ENCODE measurements at regions not wholly inside any gene's neighbourhood (a gene's known extent, or its start where the extent isn't known, plus 50 kb on each side); places are given as distances from the start of the nearest gene placed in this dataset.
"Not testable (repeated sequence)": the region's sequence is repeated elsewhere in the genome, so short reads cannot be mapped to it uniquely, and the experiment has no call there.

- DNase-seq (ENCODE audit: low read depth) = no peak
Measured at GRCh38 chr4:71081192-71081591, 87.7 kb downstream of the DCK start.

GRCh38 chr4:71093745-71094144 lies 100.3 kb downstream of the DCK start:
- DNase-seq (ENCODE audit: low read depth) = no peak

DNA sequence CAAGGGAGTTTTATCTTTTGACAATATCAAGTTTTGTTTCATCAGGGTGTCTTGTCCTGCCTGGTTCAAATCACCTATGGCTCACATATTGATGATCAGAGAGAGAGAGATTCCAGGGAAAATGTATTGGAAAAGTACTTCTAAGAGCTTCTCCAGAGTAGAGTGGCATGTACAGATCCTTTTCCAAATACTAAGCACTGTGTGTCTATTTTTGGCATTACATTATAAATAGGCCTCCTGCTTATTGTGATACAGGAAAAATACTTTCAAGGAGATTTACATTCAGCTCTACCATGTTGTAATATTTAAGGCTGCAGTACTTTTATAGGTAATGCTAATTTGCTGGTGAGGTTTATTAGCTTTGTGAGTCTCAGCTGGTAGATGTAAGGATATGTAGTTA lies 100.8 kb downstream of the DCK start:
- no peak for DNase-seq (ENCODE audit: low read depth)

DNA sequence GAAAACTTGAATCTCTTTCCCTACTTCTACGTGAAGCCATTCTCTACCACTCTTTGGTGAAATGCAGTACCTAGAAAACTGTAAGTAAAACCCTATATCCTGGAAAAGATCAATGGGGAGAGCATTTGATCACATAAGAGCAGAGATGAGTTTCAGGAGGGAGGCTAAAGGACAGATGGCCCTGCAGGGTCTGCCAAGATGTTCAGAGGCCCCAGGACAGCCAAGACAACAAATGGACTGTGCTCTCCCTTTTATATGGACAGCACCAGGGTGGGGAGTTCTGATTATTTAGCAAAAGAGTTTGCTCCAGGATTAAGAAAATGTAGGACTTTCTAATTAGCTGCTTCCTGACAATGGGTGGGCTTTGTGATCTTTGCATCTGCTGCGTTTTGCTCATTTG lies 101.7 kb downstream of the DCK start:
- DNase-seq (ENCODE audit: low read depth) = no peak

DNA sequence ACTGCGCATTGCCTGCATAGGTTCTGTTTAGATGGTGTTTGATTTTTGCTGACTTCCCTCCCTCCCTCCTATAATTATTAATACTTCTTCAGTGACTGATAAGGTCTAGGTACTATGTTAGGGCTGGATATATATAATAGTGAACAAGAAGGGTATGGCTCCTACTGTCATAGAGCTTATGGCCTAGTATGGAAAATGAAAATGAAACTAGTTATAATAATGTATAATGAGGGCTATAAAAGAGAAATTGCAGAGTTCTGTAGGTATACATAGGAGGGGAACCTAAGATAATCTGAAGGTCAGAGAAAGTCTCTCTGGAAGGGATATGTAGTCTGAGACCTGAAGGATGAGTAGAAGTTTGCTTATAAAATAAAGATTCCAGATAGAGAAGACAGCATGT lies 102.1 kb downstream of the DCK start:
- no peak for DNase-seq (ENCODE audit: low read depth)

GRCh38 chr4:71107726-71108125 lies 114.3 kb downstream of the DCK start:
- DNase-seq (ENCODE audit: low read depth) = no peak

DNA sequence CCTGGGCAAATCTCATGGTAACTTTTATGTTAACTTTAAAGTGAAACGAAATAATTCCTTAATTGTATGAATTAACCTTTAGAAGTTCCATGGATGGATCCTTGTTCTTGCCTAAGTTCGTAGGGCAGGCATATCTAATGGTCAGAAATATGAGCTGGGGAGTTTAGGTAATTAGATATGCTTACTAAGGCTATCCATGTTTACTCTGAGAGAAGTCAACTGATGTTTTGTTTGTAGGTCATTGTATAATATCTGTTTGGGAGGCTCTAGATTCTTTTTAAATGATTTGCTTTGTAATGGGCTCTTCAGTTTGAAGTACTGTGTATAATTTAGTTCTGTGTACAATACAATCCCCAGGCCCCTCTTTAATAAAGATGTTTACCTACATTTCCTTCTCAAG lies 117.0 kb downstream of the DCK start:
- no peak for DNase-seq (ENCODE audit: low read depth)

- DNase-seq (ENCODE audit: low read depth) = not testable (repeated sequence)
Measured at GRCh38 chr4:71111133-71111532, 117.7 kb downstream of the DCK start.

DNA sequence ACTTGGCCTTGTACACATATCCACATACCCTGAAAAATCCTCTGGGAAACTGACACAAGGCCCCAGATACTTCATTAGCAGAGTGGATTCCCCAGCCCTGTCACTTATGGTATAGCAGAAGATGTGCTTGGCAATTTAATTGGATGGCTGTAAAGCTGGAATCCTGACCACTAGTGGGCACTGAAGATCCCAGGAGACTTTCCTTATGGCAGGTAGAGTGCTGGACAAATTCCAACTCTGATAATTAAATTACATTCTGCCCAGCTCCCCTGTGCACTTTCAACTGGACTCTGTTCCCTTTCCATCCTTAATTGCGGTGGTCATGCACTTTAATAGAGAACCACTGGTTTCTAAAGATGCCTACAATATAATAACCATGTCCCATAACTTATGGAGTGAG lies 119.8 kb downstream of the DCK start:
- no peak for DNase-seq (ENCODE audit: low read depth)

GRCh38 chr4:71120831-71121524 lies 127.5 kb downstream of the DCK start:
- DNase-seq (ENCODE audit: low read depth) = no peak

DNA sequence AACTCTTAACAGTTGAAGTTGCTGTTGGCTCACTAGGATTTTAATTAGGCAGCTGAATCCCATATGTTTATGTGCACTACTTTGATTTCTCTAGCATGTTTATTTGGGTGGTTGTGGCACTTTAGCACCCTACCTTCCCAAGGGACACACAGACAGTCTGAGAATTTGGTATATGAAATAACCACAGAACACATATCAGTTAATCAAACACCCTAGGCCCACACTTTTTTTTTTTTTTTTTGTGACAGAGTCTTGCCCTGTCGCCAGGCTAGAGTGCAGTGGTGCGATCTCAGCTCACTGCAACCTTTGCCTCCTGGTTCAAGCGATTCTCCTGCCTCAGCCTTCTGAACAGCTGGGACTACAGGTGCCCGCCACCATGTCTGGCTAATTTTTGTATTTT lies 130.5 kb downstream of the DCK start:
- no peak for DNase-seq (ENCODE audit: low read depth)

DNA sequence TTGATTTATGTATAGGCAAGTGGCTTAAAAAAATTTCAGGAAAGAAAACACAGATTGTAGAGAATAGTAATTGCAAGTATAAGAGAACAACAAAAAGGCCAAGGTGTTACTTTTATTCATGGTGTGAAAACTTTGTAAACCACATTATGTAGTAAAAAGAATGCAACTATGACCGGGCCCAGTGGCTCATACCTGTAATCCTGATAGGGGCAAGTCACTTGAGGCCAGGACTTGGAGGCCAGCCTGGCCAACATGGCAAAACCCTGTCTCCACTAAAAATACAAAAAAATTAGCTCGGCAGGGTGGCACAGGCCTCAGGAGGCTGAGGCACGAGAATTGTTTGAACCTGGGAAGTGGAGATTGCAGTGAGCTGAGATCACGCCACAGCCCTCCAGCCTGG lies 131.7 kb downstream of the DCK start:
- no peak for DNase-seq (ENCODE audit: low read depth)

- DNase-seq (ENCODE audit: low read depth) = peak; percentile 72
Measured at GRCh38 chr4:71126719-71127118, 133.3 kb downstream of the DCK start.

GRCh38 chr4:71130827-71131603 lies 137.6 kb downstream of the DCK start:
- peak; percentile 47 for DNase-seq (ENCODE audit: low read depth)

GRCh38 chr4:71132486-71132885 lies 139.0 kb downstream of the DCK start:
- peak; percentile 27 for DNase-seq (ENCODE audit: low read depth)

DNA sequence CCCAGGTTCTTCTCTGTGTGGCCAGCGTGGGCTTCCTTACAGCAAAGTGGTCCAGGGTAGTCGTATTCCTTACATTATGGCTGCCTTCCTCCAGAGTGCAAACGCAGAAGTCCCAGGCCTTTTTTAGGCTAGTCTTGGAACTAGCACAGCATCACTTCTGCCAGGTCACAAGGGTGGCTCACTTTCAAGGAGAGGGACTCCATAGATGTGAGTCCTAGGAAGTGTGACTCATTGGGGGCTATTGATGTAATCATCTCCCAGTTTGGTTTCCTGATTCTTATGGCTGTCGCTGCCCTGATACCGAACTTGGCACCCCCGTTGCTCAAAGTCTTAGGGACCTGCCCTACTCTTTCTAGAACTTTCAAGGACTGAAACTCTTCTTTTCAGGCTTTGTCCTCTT lies 140.0 kb downstream of the DCK start:
- DNase-seq (ENCODE audit: low read depth) = no peak

GRCh38 chr4:71136071-71136470 lies 142.6 kb downstream of the DCK start:
- DNase-seq (ENCODE audit: low read depth) = no peak

GRCh38 chr4:71138007-71138615 lies 144.7 kb downstream of the DCK start:
- no peak for DNase-seq (ENCODE audit: low read depth)

DNA sequence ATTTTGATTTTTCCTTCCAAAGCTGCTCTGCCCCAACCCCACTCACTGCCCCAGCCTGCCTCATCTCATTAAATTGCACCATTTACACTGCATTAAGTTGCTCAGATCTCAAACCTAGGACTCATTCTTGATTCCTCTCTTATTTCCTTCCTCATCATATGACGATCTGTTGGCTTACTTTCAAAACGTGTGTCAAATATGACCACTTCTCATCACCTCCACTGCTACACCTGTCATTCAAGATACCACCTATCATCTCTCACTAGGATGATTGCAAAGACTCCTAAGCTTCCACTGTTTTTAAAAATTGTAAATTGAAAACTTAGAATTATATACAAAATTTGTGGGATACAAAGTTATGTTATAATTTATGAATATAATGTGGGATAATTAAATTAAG lies 147.1 kb downstream of the DCK start:
- no peak for DNase-seq (ENCODE audit: low read depth)

- DNase-seq (ENCODE audit: low read depth) = no peak
Measured at GRCh38 chr4:71141125-71141524, 147.7 kb downstream of the DCK start.

DNA sequence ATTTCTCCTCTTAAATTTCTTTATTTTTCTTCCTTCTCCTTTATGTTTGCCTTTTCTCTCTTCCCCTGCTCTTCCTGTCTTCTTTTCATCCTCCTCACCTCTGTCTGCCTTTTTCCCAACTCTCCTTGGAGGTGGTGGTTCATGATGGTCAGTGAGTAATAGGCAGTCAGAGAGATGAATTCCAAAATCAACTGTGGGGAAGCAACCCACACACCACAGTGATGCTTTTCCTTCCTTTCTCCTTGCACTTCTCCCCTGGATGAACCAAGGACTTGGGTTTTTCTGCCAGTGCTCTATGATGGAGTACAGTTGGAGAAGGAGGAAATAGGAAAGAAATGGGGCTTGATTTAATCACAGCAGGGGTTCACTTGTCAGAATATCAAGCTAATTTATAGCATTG lies 153.8 kb downstream of the DCK start:
- DNase-seq (ENCODE audit: low read depth) = no peak

DNA sequence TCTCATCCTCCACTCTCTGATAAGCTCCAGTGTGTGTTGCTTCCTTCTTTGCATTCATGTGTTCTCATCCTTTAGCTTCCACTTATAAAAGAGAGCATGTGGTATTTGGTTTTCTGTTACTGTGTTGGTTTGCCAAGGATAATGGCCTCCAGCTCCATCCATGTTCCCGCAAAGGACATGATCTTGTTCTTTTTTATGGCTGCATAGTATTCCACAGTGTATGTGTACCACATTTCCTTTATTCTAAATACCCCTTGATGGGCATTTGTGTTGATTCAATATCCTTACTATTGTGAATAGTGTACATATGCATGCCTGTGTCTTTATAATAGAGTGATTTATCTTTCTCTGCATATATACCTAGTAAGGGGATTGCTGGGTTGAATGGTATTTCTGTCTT lies 155.1 kb downstream of the DCK start:
- DNase-seq (ENCODE audit: low read depth) = no peak

- DNase-seq (ENCODE audit: low read depth) = no peak
Measured at GRCh38 chr4:71151054-71151453, 157.6 kb downstream of the DCK start.
